HuH-7 (cell line): ENCODE measurements at regions not wholly inside any gene's neighbourhood (a gene's known extent, or its start where the extent isn't known, plus 50 kb on each side); places are given as distances from the start of the nearest gene placed in this dataset.
"Not testable (repeated sequence)": the region's sequence is repeated elsewhere in the genome, so short reads cannot be mapped to it uniquely, and the experiment has no call there.

ENCODE experiments used
- DNase-seq: peaks from one replicate; pipeline ENCODE4 v3.0.0; 2011; ENCODE audit warnings: low spot score

DNA sequence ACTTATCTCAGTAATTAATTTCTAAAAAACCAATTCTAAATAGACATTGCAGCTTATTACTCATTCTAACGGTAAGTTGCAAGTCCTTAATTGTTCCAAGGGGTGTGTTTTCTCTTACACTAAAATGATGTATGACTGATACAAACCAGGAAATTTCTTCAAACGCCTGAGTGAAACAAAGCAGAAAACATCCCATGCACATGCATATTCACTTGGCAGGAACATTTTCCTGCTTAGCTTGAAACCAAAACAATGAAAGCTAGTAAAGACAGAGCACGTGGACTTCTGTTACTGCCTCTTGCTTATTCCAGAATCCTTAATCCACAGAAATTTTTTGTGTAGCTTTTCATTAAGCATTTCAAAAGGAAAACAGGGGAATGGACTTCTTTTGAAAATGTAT, 187.7 kb downstream of the MTERF1 start:
- no peak for DNase-seq

DNA sequence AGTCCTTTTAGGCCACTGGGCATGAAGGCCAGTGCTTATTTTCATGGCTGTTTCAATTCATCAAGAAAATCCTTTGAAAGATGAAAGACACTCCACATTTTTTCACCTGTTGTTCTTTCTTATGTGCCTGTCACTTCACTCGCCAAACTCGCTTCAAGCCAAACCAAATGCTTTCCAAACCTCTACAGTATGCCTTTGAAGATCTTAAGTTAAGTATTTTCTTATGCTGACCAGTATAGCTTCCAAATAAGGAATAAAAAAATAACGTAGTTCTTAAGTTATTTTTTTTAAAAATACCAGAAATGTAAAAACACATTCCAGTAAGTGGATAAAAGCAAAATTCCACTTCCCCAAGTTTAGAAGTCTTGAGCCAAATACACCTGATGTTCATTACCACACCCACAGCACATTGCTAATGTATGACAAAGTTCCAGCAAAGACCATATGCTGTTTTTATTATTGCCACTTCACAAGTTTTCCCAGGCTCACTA, 186.1 kb downstream of the MTERF1 start:
- DNase-seq, result no peak

DNA sequence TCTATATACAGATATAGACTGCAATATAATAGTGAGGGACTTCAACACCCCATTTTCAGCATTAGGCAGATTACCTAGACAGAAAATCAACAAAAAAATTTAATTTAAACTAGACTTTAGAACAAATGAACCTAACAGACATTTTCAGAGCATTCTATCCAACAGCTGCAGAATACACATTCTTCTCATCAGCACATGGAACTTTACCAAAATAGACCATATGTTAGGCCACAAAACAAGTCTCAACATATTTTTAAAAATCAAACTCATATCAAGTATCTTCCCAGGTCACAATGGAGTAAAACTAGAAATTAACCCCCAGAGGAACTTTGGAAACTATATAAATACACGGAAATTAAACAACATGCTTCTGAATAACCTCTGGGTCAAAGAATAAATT, 169.6 kb downstream of the MTERF1 start:
- DNase-seq, result no peak

DNA sequence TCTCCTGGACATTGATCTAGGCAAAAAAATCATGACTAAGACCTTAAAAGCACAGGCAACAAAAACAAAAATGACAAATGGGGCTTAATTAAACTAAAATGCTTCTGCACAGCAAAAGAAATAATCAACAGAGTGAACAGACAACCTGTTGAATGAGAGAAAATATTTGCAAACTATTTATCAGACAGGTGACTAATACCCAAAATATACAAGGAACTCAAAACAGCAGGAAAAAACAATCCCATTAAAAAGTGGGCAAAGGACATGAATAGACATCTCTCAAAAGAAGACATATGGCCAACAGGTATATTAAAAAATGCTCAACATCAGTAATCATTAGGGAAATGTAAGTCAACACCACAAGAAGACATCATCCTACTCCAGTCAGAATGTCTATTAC, 166.8 kb downstream of the MTERF1 start:
- DNase-seq, result no peak

DNA sequence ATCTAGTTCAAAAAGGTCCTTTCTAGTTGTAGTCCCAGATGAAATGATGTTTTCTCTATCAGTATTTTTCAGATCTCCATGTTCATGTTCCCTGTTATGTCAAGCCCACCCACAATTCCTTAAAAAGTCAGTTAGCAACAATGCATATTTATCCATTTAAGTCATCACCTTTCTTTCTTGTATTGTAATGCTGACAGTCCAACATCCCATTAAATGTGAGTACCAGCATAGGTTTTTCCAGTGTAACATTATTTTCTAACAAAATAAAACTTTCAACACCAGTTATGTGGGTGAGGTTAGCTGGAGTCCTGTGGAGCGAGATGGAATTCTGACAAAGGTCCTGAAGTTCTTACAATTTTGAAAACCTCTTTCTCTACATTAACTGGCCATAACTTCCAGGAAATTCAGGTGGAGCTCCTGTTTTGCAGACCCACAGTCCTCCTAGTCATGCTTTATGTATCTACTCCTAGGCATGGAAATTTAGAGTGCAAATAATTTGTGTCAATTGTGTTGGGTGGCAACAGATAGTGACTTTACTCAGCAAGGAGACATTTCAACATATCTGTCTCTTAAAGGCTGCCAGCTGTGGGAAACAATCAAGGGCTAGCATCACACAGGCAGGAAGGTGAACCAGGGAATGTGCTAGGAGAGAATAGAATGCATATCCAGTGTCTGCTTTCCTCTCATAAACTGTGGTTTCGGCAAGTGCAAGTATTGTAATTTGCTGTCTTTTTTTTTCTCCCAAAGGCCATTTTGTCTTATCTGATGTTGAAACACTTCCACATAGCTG, 162.6 kb downstream of the MTERF1 start:
- no peak for DNase-seq

DNA sequence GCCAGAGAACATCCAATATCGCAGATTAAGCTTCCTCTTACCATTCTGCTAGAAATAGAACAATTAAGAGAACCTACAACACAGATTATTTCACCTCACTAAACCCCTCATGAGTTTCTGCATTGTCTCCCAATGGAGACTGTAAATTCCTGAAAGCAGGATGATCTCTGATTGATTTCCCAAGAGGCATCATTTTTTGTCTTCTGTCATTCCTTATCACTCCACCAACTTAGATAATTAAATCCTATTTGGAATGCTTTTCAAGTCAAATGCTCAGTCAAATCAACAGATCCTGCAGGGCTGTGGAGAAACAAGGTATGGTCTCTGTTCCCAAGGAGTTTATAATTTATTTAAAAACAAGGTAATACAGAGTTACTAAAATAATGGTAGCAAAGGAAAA, 161.5 kb downstream of the MTERF1 start:
- no peak for DNase-seq

DNA sequence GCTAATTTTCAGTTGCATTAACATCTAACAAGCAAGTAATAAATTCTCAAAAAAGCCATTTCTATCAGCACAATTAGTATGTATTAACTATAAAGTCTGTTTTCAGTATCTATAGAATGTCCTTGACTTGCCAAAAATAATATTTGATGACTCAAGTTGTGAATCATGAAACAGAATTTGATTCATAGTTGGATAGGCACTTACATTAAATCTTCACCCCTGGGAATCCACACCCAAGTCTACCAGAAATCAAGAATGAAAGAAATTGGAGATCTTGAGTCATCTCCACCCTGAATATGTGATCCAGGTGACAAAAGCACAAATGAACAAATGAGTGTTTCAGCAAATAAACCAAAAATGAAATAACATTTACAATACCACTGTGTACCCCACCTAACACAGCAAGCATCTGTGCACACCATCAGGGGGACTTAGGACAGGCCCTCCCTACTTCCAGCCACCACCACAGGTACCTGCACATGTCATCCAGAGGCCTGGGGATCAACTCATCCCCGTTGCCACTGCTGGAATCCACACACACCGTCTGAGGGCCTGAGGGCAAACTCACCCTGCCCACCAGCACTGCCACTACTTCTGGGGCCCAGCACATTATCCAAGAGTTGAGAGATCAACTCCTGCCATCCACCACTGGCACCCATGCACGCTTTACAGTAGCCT, 160.1 kb downstream of the MTERF1 start:
- no peak for DNase-seq

DNA sequence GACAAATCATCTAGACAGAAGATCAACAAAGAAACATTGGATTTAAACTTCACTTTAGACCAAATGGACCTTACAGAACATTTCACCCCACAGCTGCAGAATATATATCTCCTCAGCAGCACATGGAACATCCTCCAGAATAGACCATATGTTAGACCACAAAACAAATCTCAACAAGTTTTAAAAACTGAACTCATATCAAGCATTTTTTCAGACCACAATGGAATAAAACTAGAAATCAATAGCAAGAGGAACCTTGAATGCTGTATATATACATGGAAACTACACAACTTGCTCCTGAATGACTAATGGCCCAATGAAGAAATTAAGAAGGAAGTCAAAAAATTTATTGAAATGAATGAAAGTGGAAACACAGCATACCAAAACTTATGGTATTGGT, 157.7 kb downstream of the MTERF1 start:
- no peak for DNase-seq

DNA sequence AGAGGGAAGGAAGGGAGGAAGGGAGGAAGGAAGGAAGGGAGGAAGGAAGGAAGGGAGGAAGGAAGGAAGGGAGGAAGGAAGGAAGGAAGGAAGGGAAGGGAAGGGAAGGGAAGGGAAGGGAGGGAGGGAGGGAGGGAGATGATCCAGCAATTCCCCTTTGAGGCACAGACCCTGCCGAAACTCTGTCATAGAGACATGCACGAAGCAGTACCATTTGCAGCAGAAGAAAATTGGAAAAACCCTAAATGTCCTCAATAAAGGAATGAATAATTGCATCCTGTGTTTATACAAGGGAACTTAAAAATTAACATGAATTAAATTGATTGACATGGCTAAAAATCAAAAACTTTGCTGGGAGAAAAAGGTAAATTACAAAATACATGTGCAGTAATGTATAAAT, 151.5 kb downstream of the MTERF1 start:
- DNase-seq, result not testable (repeated sequence)

DNA sequence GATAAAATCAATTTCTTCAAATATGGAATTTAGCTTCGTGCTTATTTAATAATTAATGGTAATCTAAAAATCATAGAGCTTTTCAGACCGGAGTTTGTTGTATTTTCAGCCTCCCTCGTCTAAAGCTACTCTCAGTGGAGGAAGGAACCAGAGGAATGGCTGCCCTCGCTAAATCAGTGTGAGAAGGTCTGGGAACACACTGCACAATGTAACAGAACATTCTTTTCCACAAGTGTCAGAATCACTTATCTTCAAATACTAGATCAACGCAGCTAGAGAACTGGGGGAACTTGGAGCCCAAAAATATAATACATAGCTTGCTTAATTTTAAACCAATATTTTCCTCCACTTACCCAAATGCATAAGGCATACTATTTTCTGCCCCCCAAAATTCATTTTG, 148.5 kb downstream of the MTERF1 start:
- DNase-seq, result no peak

DNA sequence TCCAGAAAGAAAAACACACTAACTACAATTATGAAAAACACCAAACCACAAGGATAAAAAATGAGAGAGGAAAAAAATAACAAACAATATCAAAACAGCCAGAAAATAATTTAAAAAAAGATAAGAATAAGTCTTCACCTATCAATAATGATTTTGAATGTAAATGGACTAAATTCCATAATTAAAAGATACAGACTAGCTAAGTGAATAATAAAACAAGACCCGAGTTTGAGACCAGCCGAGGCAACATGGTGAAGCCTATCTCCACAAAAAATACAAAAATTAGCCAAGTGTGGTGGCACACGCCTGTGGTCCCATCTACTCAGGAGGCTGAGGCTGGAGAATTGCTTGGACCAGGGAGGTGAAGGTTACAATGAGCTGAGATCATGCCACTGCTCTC, 131.1 kb downstream of the MTERF1 start:
- no peak for DNase-seq

DNA sequence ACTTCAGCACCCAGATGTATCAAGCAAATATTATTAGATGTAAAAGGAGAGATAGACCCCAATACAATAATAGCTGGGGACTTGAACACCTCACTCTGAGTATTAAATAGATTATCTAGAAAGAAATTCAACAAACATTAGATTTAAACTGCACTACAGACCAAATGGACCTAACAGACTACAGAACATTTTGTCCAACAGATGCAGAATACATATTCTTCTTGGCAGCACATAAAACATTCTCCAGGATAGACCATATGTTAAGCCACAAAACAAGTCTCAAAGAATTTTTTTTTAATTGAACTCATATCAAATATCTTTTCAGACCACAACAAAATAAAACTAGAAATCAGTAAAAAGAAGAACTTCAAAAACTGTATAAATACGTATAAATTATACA, 130.4 kb downstream of the MTERF1 start:
- DNase-seq, result no peak

DNA sequence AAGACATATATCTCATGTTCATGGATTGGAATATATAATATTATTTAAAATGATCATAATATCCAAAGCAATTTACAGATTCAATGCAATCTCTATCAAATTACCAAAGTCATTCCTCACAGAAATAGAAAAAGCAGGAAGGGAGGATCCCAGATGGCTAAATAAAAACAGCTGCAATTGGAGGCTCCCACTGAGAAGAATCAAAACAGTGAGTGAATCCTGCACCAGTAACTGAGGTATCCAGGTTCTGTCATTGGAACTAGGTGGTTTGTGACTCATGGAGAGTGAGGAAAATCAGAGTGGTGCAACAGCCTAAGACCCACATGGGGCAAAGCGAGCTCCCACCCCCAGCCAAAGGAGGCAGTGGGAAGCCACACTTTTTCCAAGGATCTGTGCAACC, 128.4 kb downstream of the MTERF1 start:
- DNase-seq, result no peak

DNA sequence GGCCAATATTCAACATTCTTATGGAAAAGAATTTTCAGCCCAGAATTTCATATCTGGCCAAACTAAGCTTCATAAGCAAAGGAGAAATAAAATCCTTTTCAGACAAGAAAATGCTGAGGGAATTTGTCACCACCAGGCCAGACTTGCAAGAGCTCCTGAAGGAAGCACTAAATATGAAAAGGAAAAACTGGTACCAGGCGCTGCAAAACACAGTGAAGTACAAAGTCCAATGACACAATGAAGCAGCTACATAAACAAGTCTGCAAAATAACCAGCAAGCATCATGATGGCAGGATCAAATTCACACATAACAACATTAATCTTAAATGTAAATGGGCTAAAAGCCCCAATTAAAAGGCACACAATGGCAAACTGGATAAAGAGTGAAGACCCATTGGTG, 126.2 kb downstream of the MTERF1 start:
- not testable (repeated sequence) for DNase-seq

DNA sequence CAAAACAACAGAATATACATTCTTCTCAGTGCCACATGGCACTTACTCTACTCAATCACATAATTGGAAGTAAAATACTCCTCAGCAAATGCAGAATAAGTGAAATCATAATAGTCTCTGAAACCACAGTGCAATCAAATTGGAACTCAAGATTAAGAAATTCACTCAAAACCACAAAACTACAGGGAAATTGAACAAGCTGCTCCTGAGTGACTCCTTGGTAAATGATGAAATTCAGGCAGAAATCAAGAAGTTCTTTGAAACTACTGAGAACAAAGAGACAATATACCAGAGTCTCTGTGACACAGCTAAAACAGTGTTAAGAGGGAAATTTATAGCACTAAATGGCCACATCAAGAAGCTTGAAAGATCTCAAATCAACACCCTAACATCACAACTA, 125.4 kb downstream of the MTERF1 start:
- DNase-seq, result not testable (repeated sequence)

DNA sequence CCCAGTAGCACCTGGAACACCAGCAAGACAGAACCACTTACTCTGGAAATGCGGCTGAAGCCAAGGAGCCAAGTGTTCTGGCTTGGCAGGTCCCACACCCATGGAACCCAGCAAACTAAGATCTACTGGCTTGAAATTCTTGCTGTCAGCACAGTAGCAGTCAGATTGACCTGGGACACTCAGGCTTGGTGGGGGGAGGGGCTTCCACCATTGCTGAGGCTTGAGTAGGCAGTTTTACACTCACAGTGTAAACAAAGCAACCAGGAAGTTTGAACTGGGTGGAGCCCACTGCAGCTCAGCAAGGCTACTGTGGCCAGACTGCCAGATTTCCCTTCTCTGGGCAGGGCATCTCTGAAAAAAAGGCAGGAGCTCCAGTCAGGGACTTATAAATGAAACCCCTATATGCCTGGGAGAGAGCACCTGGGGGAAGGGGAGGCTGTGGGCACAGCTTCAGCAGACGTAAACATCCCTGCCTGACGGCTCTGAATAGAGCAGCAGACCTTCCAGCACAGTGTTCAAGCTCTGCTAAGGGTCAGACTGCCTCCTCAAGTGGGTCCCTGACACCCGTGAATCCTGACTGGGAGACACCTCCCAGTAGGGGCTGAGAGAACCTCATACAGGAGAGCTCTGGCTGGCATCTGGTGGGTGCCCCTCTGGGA, 121.2 kb downstream of the MTERF1 start:
- DNase-seq, result no peak

DNA sequence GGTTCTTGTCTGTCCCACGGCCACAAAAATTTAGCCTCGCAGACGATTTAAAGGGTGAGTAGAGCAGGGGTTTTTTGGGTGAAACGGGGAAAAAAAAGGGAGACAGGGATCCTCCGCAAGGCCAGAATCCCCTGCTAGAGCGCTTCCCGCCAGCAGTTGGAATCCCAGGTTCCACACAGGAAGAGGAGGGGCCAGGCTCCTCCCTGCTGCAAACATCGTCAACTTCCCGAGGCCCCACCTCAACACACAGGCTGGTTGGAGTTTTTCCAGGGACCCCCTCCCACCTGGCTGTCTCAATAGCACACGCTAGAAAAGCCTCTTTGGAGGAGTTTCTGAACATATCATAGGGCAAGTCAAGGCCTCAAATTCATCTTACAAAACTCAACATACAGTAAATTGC, 112.7 kb downstream of the MTERF1 start:
- DNase-seq, result no peak

DNA sequence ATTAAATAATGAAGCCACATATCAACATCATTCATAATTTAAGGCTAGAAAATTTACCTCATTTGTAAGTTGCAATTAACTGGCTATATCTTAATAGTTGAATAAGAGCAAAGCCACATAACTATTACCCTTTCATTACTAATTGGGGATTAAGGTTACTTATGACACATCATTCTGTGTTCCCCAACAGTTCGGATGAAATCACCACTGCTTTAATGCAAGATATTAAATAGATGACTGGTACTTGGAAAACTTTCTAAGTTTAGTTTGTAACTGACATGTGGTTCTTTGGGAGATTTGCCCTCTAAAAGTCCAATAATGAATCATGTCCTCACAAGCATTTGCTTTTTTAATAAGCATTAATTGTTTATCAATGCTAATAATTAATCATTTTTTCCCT, 109.1 kb downstream of the MTERF1 start:
- no peak for DNase-seq

DNA sequence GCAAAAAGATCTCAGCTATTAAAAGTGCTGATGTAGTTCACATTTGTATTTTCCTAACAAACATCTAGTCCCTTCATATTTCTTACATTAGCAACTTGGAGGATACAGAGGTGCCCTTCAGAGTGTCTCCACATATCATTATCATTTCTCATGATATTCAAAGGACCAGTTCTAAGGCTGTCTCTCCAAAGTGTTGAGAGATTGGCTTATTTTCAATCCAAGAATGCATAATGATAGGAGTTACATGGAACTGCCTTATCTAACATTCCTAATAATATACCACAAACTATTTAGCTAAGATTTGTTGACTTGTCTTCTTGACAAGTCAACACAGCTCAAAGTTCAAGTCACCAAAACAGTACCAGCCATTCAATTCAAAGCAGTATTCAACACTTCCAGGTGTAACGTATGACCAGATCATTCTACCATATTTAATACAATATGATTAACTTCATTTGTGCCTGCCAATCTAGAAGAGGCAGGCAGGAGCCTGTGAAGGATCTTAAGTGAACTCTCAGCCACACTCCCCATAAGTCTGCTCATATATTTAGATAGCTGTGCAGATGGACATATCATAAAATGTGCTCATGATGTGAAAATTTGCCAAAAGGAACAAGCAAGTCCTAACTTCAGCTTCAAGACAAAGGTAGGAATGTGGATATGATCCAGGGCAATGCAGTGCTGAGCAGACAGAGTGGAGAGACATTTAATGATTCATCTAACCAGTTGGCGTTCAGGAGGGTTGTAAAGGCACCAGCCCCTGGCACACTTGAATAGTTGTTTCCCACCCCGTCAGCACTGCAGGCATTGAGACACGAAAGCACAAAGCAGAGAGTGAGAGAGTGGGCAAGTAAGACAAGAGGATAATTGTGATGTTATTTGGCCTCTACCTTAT, 108.3 kb downstream of the MTERF1 start:
- DNase-seq, result no peak

DNA sequence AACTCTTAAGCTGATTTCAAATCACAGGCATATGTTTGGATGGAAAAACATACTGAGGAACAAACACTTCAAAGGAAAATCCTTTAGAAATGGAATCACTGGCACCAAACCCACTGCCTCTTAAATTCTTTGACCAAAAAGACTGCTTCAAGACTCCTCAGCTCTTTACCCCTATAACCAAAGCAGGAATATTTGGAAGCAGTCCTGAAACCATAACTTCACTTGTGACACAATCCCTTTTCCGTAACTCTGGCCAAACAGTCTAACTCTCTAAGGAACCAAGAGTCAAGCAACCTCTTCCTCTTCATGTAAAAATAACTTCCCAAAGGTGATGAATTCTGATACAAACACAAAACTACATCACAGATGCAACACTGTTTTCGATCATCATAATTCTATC, 104.3 kb downstream of the MTERF1 start:
- no peak for DNase-seq

DNA sequence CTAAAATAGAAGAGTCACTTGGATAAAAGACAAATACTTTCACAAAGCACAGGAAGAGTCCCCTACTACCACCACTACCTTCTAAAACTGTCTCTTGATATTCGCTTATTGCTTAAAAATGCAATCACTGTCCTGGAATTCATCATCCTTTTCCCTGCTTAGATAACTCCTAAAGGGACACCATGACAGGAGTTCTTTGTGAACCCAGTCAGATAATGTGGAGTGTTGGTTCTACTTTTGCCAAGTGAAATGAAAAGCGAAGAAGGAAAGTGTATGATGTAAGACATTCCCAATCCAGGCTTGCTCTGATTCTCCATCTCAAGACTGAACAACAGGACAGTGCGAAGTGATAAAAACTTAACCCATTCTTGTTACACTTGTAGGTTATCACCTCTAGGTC, 103.0 kb downstream of the MTERF1 start:
- no peak for DNase-seq

DNA sequence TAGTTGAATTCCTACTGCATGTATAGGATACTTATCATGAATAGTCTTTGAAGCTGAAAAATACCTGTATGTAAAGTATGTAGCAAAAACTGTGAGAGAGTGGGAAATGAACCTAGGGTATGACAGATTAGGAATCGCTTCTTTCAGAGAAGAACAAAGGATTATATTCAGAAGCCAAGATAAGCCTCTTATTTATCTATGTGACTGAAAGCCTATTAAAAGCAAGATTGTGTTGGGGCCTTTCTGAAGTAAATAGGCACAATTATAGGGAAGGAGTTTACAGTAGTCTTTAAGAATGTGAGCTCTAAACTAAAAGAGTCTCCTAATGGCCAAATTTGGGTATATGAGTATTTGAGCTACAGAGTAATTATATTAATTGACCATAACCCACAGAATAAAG, 102.1 kb downstream of the MTERF1 start:
- DNase-seq, result no peak
